ENCODE measurements at regions not wholly inside any gene's neighbourhood (a gene's known extent, or its start where the extent isn't known, plus 50 kb on each side); places are given as distances from the start of the nearest gene placed in this dataset.

DNA sequence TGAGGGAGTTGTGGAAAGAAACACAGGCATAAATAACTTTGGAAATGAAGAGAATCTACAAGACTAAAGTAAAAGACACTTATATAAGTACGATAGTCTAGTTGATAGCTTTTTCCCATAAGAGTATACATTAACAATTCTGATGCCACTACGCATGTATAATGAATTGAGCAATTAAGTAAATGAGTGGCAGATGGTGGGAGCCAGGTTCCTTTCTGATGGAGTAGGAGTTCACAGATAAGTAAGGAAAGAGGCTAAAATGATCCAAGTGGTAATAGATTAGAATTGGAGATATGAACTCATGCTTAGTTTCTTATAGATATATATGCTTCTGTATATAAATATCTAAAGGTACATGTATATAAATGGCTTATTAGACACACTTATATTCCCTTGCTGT is 368.3 kb downstream of the FAM181B start:
- DNase-seq = no peak

DNA sequence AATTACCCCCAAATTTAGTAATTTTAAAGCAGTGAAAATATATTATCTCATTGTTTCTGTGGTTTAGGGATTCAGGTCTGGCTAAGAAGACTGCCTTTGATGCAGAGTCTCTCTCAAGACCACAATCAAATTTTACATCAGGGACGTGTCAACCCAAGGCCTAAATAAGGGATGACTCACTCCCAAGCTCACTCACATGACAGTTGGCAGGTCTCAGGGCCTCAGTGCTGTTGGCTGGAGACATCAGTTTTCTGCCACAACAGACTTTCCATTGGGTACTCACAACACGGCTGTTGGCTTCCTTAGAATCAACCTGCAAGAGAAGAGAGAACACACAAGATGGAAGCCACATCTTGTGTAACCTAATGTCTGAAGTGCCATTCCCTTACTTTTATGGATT is 377.3 kb downstream of the FAM181B start:
- DNase-seq = no peak

DNA sequence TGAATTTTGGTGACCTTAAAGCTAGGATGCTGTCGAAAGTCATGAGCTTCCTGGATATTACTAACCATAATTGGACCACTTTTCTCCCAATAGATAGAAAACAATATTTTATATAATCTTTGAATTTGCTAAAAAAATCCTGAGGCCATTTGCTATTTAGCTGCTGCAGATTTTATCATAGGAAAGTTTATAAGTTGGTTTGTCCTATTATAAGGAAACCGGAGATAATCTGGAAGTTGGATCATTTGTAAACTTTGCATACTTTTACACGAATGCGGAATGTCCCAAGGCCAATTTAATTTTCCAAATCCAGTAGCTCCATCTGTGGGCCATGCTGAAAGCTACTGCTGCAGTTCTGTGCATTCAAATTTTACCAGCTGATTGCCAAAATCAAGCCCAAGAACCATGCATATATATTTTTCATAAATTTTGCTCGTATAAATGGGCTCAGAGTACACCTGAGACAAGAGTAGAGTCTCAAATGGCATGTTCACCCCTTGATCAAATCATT is 378.3 kb downstream of the FAM181B start:
- no peak for DNase-seq

DNA sequence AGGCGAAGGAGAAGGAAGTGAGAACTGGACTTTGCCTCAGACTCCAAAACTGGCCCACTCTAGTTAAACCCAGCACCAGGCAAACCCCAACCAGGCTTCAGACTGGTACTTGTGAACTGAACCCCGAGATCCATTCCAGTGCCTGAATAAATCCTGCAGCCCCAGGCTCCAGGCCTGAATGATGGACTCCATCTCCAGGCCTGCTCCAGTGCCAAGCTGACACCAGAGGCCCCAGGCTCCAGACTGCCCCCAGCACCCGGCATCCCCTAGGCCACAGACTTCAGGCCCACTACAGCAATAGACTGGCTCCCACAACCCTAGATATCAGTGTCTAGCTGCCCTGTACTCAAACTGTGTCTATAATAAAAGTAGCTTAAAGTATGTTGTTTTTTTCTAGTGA is 406.8 kb downstream of the FAM181B start:
- no peak for DNase-seq

DNA sequence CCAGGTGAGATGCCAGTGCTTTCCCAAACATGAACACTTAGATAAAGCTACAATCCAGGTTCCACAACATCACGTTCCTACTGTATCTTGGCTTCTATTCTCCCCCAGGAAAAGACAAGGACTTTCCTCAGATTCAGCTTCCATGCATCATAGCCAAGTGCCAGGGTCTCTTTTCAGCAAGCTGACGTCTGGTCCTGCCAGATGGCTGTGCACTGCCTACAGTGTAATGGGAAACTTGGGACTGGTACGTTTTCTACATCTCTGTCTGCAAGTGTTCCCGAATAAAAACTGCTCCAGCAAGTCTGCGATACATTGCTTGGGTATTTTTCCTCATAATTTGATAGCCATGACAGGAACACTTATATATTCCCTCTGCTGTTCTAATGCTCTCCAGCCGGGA is 412.5 kb downstream of the FAM181B start:
- no peak for DNase-seq

DNA sequence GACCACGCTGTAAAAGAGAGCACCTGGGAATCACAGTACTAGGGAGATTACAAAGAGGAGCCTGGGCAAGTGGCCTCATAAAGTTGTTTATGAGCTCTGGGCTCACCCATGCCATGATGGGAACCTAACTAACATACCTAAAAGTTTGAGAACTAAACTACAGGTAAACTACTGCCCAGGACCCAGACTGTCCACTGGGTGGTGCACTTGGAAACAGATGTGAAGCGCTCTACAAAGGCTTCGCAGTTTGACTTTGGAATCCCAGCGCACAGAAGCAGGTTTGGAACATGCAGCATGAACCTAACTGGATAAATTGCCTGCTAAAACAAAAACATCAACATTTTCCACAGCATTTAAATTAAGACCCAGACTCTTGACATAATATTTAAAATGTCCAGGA is 418.6 kb downstream of the FAM181B start:
- peak in 1 of 2 donors; percentile 5 for DNase-seq

DNA sequence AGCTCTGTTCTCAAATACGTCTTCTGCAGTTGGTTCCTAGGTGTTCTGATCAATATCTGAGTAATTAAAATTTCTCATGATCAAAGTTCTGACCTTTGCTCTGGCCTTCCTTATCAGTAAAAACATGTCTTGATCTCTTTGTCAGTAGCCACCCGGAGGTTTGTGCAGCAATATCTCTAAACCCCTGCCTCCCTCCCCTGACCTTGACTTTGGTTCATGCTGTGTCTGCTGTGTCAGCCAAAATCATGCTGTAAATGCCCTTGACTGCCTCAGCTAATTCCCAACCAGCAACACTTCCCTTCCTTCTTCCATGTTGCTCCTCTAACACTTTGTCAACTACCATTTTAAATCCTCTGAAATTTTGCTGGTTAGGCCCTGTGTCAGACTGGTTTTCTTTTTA is 424.7 kb downstream of the FAM181B start:
- no peak for DNase-seq

DNA sequence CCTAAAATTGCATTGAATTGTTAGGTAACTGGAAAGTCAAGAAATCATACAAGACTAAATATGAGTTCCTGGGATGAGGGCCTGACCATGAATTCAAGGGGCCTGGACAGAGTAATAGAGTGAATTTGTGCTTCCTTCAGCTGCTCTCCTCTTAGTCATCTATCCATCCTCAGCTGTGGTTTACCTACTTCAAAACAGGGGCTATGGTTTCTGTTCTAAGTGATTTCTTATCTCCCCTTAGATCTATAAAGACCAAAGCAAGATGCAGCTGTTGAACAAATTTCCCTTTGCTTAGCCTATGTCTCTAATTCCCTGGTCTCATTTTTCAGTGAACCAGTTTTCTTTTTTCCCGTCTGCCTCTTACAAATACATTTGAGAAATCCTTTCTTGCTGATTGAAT is 428.5 kb downstream of the FAM181B start:
- no peak for DNase-seq

DNA sequence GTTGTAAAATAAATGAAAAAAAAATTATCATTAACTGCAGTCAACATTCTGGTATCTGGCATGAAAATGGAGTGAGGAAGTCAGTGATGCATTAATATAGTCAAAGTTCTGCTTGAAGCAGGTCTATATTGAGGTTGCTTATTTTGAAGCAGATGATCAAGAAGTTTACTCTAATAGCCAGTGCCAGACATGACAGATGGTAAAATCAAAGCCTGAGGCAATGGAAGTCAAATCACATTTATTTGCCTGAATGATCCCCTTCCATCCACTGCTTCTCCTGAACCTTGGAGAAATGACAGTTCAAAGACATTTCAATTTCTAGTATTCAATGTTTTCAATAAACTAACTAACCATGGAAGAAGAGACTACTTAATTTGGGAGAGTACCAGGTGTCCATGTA is 430.0 kb downstream of the FAM181B start:
- DNase-seq = no peak

DNA sequence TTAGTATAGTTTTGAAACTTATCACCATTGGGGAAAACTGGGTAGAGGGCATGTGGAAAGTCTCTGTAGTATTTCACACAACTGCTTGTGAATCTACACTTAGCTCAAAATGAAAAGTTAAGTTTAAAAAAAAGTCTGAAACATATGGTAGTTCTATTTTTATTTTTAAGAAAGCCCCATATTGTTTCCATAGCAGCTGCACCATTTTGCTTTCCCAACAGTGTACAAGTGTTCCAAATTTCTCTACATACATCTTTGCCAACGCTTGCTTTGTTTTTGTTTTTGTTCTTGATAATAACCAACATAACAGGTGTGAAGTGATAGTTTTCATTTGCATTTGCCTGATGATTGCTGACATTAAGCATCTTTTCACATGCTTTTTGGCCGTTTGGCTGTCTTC is 445.2 kb downstream of the FAM181B start:
- DNase-seq = no peak

DNA sequence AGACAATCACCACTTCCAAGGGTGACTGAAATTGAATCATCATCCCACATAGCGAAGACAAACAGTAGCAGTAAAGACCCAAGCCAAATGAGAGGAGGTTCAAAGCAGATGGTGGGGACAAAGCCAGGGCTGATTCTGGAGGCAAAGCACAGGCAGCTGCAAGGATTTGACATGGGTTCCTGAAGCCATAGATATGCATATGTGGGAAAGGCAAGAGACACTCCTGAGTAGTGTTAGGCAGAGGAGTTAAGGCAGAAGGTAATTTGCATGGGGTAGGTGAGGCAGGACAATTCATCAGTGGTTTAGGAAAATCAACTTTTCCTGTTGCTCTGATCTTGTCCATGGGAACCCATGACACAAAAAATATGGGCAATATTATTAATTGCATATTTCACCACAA is 462.8 kb downstream of the FAM181B start:
- DNase-seq = no peak

DNA sequence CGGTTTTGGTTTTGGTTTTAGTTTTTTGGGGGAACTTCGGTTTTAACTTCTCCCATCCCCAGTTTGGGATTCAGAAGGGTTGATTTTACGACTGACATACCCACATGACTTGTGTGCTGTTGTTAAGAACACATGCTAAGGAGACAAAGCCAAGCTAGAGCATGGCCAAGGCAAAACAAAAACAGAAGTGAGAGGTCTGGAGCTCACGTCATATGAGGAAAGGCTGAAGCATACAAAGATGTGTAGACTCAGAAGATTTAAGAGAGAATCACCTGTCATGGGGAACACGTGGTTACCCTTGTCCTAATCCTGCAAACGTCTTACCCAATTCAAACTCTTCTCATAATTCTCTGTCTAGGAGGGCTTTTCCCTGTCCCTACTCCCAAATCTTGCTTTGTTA is 465.0 kb downstream of the FAM181B start:
- DNase-seq = no peak

DNA sequence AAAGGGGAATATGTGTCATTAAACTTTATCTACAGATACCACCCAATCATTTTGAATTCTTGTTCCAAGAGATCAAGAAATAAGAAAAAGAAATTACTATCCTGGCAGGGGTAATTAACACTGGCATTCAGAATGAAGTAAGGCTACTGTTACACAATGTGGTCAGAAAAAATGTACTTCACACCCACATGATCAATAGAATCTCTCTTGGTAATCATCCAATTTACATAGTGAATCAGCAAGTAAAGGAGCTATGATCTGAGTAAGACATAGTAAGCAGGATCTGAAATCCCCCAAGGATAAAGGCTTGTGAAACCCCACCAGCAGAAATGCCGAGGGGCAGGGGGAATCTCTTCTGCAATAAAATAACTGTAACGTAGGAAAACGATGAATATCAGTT is 466.5 kb downstream of the FAM181B start:
- no peak for DNase-seq

DNA sequence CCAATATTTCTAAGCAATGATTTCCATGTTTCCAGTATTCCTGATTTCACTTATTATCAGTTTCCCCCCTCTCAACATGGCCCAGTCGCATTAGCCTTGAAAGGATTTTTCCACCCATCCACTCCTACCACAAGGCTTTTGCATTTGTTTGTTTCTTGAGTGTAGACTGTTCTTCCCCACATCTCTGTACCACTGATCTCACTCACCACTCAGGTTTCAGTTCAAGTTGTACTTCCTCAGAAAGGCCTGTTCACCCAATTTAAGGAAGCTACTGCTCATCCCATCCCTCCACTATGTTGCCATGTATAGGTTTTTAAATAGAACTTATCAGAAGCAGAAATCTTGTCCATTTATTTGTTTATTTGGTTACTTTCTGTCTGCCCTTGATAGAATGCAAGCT is 472.3 kb downstream of the FAM181B start:
- DNase-seq = no peak

DNA sequence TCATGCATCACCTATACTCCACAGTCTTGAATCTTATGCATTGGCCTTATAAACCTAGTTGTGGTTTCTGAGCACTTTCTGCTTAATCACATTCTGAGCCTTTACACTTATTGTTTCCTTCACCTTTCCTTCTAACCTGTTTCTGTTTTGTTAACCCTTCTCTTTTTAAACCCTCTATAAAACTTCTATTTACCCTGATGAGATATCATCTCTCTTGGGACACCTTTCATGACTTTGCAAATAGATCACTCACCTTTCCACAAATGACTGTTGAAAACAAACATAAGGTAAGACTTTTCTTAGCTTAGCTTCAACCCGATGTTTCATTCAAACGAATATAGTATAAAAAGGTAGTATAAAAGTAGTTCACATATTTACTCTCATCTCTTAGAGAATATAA is 483.6 kb downstream of the FAM181B start:
- DNase-seq = no peak

DNA sequence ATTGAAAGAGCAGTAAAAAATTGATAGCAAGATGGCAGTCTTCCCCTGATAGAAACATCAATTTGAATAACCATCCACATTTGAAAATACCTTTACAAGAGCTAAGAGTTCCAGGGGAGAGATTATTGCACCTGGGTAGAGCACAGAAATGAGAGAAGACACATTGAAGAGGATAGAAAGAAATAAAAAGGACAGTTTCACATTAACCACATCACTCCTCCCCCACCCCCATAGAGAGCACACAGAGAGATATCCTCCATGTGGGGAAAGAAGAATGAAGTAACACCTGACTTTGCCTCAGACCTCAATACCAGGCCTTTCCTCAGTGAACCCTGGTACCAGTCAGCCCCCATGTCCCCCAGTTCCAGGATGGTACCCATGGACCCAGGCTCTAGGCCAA is 486.7 kb downstream of the FAM181B start:
- no peak for DNase-seq

DNA sequence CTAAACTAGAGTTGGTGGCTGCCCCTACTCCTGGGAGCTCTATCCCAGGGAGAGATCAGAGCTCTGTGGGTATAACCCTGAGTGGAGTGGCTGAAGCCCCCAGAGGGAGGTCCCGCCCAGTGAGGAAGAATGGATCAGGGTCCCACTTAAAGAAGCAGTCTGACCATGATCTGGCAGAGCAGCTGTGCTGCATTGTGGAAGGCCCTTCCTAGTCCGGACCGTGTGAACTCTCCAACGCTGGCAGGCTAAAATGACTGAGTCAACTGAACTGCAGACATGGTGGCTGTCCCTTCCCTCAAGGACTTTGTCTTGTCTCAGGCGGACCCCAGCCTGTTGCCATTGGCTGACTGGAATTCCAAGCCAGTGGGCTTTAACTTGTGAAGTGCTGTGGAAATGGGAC is 494.2 kb downstream of the FAM181B start:
- DNase-seq = no peak

DNA sequence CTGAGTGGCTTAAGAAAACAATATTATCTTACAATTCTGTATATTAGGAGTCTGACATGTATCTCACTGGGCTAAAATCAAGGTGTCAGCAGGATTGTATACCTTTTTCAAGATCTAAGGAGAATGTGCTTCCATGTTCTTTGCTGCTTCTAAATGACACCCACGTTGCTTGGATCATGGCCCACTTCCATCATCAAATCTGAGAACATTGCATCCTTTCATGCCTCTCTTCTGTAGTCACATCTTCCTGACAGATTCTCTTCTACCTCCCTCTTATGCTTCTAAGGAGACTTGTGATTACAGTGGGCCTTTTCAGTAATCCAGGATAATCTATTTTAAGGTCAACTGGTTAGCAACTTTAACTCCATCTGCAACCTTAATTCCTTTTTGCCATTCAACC is 499.4 kb downstream of the FAM181B start:
- DNase-seq = no peak

DNA sequence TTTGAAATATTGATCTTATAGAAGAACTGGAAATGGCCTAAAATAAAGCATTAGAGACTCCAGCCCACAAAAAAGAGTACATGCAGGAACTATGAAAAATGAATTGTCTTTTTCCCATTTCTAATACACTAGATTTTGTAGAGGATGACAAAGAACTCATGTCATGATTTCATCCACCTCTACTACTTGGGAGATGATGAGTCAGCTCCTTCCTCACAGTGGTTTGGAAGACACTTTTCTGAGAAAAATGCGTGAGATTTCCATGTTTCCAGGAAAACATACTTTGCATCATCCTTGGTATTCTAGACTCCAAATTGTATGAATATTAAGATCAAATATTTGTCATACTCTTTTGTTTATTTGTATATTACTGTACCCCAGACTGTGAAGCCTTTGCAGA is 500.5 kb downstream of the FAM181B start:
- DNase-seq = no peak

DNA sequence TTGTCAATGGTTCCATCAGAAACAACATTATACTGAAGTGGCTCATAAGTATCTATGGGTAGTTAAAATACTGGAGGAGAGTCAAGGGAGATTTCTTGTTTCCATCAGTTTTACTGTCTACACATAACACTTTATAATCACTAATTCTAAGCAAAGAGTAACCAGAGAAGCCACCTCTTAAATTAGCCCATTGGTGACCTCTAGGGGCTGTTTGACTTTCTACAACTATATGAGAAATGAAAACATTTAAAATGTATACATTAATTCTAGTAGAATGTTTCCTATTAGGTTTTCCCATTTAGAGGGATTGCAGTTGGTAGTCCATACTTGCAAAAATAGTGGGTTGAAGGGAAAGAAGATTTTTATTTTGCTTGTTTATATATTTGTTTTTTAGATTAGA is 504.3 kb downstream of the FAM181B start:
- DNase-seq = no peak

DNA sequence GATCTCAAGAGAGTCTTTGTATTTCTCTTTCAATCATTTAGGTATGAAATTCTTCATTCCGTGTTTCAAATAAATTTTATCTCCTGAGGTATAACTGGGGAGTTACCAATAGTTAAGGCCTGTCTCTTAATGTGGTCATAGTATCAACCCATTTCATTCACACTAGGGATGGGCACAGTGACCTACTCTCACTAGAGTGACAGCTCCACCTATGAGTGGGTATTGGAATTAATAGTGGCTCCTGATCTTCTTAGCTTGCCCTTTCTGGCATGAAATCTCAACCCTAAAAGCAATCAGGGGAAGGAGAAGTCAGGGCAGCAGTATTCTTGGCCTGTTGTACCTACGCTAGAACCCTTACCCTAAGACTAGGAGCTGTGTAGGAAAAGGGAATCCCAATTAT is 507.7 kb downstream of the FAM181B start:
- DNase-seq = no peak

DNA sequence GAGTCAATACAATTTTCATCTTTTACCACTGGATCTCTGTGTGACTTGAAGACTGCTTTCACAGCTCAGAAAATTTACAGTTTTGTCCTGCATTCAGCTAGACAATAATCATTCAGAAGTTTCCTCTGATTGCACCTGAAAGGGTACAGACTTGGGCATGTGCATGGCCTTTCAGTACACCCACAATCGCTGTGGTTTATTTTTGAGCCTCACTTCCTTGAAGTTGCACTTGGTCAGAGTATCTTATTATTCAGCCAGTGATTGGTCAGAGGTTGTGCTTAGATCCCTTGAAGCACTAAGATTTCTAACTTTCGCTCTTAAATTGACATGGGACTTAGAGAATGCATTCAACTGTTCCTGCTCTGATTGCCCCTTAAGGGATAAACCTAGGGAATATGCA is 508.2 kb downstream of the FAM181B start:
- DNase-seq = no peak

DNA sequence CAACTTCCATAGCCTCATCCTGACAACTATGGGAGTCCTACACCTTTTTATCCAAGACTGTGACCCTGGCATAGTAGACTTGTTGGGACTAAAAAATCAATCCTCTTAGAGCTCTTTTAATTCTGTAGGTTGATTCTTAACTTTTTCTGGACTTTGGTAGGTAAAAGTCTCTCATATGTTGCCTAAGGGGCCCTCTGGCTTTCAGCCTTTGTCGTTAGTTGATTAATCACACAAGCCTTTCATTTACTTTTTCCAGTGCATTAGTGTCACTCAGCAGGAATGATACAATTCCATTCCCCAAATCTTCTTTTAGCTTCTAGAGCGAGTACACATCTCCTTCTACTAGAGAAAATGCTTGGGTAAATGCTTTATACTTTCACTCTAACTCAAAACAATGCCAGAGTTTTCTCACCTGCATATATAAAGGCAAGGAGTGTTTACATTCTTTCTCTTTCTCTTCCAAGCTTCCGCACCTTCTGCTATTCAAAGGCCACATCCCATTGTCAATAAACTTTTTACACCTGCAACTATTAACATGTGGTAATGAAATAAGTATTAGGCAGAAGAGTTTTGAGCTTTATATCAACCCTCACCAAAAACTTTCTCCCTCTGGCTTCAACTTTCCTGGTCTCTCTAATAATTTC is 516.6 kb downstream of the FAM181B start:
- DNase-seq = no peak

DNA sequence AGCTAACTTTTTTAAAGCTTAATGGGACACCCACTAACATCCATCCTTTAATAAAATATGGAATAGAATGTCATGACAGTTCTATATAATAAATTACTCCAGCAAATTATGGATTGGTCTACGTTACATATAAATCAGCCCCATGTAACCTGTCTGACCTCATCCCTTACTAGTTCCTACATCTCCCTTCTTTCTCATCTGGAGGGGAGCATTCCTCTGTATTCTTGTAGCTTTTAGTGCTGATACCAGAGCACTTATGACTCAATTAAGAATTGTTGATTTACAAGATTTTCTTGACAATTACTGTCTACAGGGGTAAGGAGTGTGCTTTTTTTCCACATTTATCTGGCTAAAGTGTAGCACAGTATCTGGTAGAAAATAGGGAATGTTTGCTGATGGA is 523.7 kb downstream of the FAM181B start:
- DNase-seq = no peak

DNA sequence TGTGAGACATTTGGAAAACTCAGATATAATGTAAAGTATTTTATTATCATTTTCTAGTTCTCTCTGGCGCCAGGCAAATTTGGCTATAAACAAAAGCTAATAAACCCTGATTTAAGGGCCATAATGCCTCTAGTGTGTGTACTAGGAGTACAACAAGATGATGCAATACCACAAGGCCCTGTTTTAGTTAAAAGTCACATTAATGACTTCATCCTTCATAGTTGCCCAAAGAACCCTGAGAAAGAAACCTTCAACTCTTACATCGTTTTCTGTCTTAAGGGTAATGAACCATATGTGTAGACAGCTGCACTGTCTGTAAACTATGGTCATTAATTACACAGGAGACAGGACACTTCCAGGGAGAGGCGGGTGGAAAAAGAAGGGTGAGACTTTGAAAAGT is 538.4 kb downstream of the FAM181B start:
- no peak for DNase-seq

DNA sequence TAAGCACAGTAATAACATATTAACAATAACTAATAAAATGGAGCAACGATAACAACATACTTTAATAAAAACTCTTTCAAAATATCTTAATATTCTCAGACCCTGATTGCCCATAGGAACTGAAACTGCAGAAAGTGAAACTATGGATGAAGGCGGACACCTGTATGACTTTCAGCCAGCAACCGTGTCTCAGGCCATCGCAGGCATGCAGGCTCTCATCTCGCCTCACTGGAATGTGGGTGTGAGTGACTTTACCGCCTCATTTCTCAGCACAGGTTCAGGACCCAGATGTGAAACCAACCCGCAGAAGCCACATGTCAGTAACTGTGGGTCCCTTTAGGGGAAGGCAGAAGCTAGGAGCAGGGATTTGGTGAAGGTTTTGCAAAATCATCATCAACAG is 539.1 kb downstream of the FAM181B start:
- no peak for DNase-seq
